ENCODE measurements at regions not wholly inside any gene's neighbourhood (a gene's known extent, or its start where the extent isn't known, plus 50 kb on each side); places are given as distances from the start of the nearest gene placed in this dataset.

DNA sequence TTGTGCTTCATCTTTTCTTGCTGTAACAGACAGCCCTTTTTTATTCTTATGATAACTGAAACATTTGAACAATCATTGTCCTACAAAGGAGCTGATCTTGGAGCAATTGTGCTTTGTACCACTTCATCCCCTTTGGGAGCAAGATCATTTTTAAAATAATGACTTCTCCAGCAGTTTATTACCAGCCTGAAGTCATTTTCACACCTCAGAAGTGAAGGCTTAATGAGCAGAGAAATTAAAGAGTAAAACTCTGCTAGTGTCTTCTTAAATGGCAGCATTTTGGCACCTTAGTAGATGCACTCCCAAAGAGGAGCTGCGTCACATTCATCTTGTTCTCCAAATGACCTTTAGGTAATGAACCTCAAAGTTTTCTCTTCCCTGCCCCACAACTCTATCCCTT lies 439.6 kb upstream of the CAMK1G start:
- TF ChIP-seq, protein P1, sequence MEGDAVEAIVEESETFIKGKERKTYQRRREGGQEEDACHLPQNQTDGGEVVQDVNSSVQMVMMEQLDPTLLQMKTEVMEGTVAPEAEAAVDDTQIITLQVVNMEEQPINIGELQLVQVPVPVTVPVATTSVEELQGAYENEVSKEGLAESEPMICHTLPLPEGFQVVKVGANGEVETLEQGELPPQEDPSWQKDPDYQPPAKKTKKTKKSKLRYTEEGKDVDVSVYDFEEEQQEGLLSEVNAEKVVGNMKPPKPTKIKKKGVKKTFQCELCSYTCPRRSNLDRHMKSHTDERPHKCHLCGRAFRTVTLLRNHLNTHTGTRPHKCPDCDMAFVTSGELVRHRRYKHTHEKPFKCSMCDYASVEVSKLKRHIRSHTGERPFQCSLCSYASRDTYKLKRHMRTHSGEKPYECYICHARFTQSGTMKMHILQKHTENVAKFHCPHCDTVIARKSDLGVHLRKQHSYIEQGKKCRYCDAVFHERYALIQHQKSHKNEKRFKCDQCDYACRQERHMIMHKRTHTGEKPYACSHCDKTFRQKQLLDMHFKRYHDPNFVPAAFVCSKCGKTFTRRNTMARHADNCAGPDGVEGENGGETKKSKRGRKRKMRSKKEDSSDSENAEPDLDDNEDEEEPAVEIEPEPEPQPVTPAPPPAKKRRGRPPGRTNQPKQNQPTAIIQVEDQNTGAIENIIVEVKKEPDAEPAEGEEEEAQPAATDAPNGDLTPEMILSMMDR (IDR thresholded peaks at IDR 0.05): no peak
- DNase-seq (ENCODE audit: low spot score in 2 of 2): no peak
- Histone ChIP-seq H3K36me3 (no peaks in the 10 kb centered on the region), H3K4me1 (no peaks in the 10 kb centered on the region), H3K27me3 (no peaks in the 10 kb centered on the region), H3K27ac (no peak overlapping the region), H3K9me3 (no peaks in the 10 kb centered on the region), H3K4me3 (no peak overlapping the region)
- intact Hi-C loops (cut with DNase I): no loop called here

DNA sequence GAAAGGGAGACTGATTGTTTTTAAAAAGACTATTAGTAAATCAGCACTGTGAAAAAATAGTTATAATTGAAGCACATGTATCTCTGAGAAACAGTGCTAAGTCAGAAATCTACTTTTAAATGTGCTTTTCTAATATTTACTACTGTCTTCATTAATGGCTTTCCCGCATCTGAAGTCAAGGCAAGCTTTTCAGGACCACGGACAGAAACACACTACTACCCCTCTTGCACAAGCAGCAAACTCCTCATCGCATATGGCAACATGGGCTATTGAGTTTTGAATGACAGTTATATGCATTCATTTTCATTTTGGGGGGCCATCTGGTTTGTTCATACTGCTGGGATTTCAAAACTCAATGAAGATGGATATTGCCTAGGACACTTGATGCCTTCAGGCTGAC lies 433.4 kb upstream of the CAMK1G start:
- no peak overlapping the region for H3K27ac ChIP-seq
- H3K36me3 ChIP-seq: no peaks in the 10 kb centered on the region
- no peak overlapping the region for H3K4me3 ChIP-seq
- no peak for DNase-seq (ENCODE audit: low spot score in 2 of 2)
- intact Hi-C loops (cut with DNase I): no loop called here
- H3K27me3 ChIP-seq: no peaks in the 10 kb centered on the region
- TF ChIP-seq, protein P1 (IDR thresholded peaks at IDR 0.05): no peak
- no peaks in the 10 kb centered on the region for H3K9me3 ChIP-seq
- no peaks in the 10 kb centered on the region for H3K4me1 ChIP-seq

DNA sequence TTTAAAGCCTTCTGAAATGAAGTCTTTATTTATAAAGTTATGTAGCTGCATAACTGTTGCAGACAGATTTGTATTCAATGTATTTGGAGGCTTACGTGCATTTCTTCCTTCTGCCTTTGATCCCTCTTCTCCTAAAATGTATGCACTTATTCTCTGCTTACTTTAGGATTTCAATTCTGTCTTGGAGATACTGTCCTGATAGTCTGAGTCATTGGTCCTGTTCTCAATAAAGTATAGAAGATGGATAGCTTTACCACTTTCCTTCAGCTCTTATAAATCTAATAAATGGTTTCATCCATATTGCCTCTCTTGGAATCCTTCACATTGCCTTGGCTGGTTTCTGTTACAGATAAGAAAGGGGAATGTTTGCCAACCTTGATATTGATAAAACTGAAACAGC lies 430.1 kb upstream of the CAMK1G start:
- Histone ChIP-seq H3K4me3 (no peak overlapping the region), H3K4me1 (no peaks in the 10 kb centered on the region), H3K36me3 (no peaks in the 10 kb centered on the region), H3K9me3 (no peaks in the 10 kb centered on the region), H3K27ac (no peak overlapping the region), H3K27me3 (no peaks in the 10 kb centered on the region)
- TF ChIP-seq, protein P1 (IDR thresholded peaks at IDR 0.05): no peak
- intact Hi-C loops (cut with DNase I): no loop called here
- no peak for DNase-seq (ENCODE audit: low spot score in 2 of 2)

DNA sequence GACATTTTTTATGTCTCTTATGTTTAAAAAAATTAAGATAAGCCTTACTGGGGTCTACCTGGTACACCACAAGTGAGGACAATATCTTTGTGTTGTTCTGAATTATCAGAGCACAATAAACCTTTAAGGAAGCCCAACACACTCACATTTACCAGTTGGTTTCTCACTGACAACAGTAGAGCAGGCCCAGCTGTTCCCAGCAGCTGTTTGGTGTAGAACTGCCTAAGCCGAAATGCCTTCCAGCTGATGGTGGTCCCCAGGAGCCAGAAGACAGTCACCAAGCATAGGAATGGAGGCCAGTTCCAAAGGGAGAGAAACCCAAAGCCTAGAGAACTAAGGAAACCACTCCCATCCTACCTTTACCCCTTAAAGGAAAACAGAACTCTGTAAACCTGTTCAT lies 428.6 kb upstream of the CAMK1G start:
- Histone ChIP-seq H3K4me3 (no peak overlapping the region), H3K36me3 (no peaks in the 10 kb centered on the region), H3K4me1 (no peaks in the 10 kb centered on the region), H3K9me3 (no peaks in the 10 kb centered on the region), H3K27me3 (no peaks in the 10 kb centered on the region), H3K27ac (no peak overlapping the region)
- TF ChIP-seq, protein P1 (IDR thresholded peaks at IDR 0.05): no peak
- intact Hi-C loops (cut with DNase I): no loop called here
- no peak for DNase-seq (ENCODE audit: low spot score in 2 of 2)

DNA sequence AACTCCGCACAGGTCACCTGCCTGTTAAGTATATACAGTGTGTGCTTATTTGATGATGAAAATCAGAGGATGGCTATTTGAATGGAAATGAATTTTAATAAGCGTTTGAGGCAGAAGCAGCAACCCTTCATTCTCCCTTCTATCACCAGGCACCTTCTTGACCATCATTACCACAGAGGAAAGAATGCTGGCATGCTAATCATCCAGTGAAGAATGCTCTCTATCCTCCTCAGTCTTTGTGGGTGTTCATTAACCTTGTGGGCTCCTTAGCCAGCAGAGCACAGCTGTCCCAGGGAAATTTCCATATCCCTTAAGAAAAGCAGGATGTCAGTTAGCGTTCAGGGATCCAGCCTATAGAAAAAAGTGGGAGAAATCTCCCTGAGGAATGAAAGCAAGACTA lies 428.0 kb upstream of the CAMK1G start:
- no peaks in the 10 kb centered on the region for H3K27me3 ChIP-seq
- H3K4me3 ChIP-seq: no peak overlapping the region
- TF ChIP-seq, protein P1 (IDR thresholded peaks at IDR 0.05): no peak
- H3K27ac ChIP-seq: no peak overlapping the region
- H3K36me3 ChIP-seq: no peaks in the 10 kb centered on the region
- no peaks in the 10 kb centered on the region for H3K9me3 ChIP-seq
- no peaks in the 10 kb centered on the region for H3K4me1 ChIP-seq
- intact Hi-C loops (cut with DNase I): no loop called here
- DNase-seq (ENCODE audit: low spot score in 2 of 2): no peak

DNA sequence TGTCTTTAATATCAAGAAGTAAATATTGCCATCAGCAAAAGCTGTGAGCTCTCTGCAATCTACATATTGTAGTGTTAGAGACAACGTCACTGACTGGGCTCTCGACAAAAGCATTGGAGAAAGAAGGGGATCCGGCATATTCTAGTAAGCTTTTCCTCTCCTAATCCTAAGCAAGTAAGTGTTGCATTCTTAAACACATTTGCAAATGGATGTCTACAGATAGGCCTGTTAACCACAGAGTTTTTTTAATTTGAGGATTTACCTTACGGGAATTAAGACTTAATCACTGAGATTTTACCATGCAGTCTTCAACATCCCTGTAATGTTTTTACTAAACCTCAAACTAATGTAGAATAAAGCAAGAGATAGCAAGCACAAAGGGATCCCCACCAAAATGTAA lies 426.5 kb upstream of the CAMK1G start:
- intact Hi-C loops (cut with DNase I): no loop called here
- TF ChIP-seq, protein P1 (IDR thresholded peaks at IDR 0.05): no peak
- Histone ChIP-seq H3K27me3 (no peaks in the 10 kb centered on the region), H3K27ac (no peak overlapping the region), H3K36me3 (no peaks in the 10 kb centered on the region), H3K4me1 (no peaks in the 10 kb centered on the region), H3K4me3 (no peak overlapping the region), H3K9me3 (no peaks in the 10 kb centered on the region)
- DNase-seq (ENCODE audit: low spot score in 2 of 2): no peak

Data from ascending aorta (tissue), 2 donors.